Stomach (tissue), 8 donors: ENCODE measurements at regions not wholly inside any gene's neighbourhood (a gene's known extent, or its start where the extent isn't known, plus 50 kb on each side); places are given as distances from the start of the nearest gene placed in this dataset.

Experiments used
- DNase-seq, 2 donors: peaks; one replicate each; pipeline versions ENCODE4 v3.0.0 to v3.0.0-alpha.2; 2013 to 2019
- H3K27ac ChIP-seq, 5 donors: fragments of 200-600 bp in 4 of 5; sonication (generic) in 4 of 5; one replicate each; pipeline ENCODE4 v1.5.1; 2013 to 2019; ENCODE audit warnings: mild to moderate bottlenecking in 1 of 5, moderate library complexity in 1 of 5
- H3K27me3 ChIP-seq, 3 donors: fragments of 200-600 bp; sonication (generic); one replicate each; pipeline ENCODE4 v1.5.1; 2017 to 2019; ENCODE audit warnings: mixed run types in 1 of 3
- H3K36me3 ChIP-seq, 4 donors: fragments of 200-600 bp; sonication (generic); 1 replicate in 3 of 4; 2 replicates in 1 of 4; pipeline ENCODE4 v1.5.1; 2016 to 2019
- H3K4me1 ChIP-seq, 4 donors: fragments of 200-600 bp; sonication (generic); one replicate each; pipeline ENCODE4 v1.5.1; 2016 to 2019
- H3K4me3 ChIP-seq, 4 donors: fragments of 200-600 bp; sonication (generic) in 3 of 4; one replicate each; pipeline ENCODE4 v1.5.1; 2016 to 2019; ENCODE audit warnings: mild to moderate bottlenecking in 1 of 4
- H3K9me3 ChIP-seq, 4 donors: fragments of 200-600 bp; sonication (generic); one replicate each; pipeline ENCODE4 v1.5.1; 2016 to 2019
- EP300 ChIP-seq: sonication (generic); formaldehyde crosslinking; IDR thresholded peaks from one replicate; pipeline ENCODE4 v1.6.1; 2017; ENCODE audit warnings: antibody characterized with exemption
- POLR2A ChIP-seq, 4 donors: fragments of 450-650 bp; IDR thresholded peaks; one replicate each; pipeline ENCODE4 v1.6.1; 2016; ENCODE audit warnings: antibody characterized with exemption in 4 of 4, control low read depth in 2 of 4, mild to moderate bottlenecking in 1 of 4, moderate library complexity in 1 of 4
- POLR2AphosphoS5 ChIP-seq, 3 donors: sonication (generic); formaldehyde crosslinking; IDR thresholded peaks; one replicate each; pipeline ENCODE4 v1.6.1; 2016; ENCODE audit warnings: antibody characterized with exemption in 3 of 3
- WGBS, 5 donors: extraction: QIAGEN DNeasy Blood & Tissue Kit in 3 of 5; methylation state at CpG; one replicate each; pipeline versions ENCODE4 v1.1.5 to v1.1.7; 2013 to 2018; 5-methylcytosine and 5-hydroxymethylcytosine counted together
- intact Hi-C: fragments of 100-400 bp; cut with DNase I; formaldehyde crosslinking; loops from one replicate; pipeline ENCODE4 v1.15.1; 2023; ENCODE audit warnings: low total_unique reads
- TF ChIP-seq, protein P1 (sequence below), 7 experiments: fragments of 450-650 bp in 4 of 7; fragments of 200-600 bp in 3 of 7; sonication (generic) in 3 of 7; IDR thresholded peaks; one replicate each; pipeline ENCODE4 v1.5.1; 2016 to 2019; ENCODE audit warnings: antibody characterized with exemption in 7 of 7, control low read depth in 2 of 7, mild to moderate bottlenecking in 1 of 7
- donor health status: healthy with polysubstance abuse.
- donor health status: Bipolar disorder and iron deficiency.
- donor health status: healthy.

DNA sequence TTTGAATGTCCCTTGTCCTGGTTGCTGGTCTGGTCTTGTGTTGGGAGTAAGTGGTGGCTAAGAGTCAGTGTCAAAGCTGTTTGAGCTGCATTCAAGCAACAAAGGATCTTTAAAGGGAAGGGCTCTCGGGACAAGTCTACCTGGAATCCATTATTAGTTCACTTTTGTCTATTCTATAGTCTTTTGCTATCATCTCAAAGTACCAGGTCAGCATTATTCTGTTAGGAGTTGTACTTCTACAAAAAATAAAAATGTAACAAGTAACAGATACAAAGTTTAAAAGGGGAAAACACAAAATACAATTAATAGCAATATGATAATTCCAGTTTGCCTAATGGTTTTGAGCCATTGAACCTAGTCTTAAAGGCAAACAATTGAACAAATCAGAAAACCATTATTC lies 317.9 kb downstream of the ZNF516 start:
- Histone ChIP-seq H3K36me3 (no peaks in the 10 kb centered on the region), H3K27ac (no peak overlapping the region), H3K4me1 (no peaks in the 10 kb centered on the region), H3K9me3 (no peaks in the 10 kb centered on the region), H3K27me3 (no peaks in the 10 kb centered on the region), H3K4me3 (no peak overlapping the region)
- WGBS, 5 donors, result 81 to 93% (median 87%) methylated on average over 1 of the region's 1 CpG
- intact Hi-C loops, result no loop called here
- DNase-seq, result no peak
- no peak for TF ChIP-seq POLR2AphosphoS5 (IDR thresholded peaks at IDR 0.05)
- no peak for TF ChIP-seq EP300
- TF ChIP-seq, protein P1, sequence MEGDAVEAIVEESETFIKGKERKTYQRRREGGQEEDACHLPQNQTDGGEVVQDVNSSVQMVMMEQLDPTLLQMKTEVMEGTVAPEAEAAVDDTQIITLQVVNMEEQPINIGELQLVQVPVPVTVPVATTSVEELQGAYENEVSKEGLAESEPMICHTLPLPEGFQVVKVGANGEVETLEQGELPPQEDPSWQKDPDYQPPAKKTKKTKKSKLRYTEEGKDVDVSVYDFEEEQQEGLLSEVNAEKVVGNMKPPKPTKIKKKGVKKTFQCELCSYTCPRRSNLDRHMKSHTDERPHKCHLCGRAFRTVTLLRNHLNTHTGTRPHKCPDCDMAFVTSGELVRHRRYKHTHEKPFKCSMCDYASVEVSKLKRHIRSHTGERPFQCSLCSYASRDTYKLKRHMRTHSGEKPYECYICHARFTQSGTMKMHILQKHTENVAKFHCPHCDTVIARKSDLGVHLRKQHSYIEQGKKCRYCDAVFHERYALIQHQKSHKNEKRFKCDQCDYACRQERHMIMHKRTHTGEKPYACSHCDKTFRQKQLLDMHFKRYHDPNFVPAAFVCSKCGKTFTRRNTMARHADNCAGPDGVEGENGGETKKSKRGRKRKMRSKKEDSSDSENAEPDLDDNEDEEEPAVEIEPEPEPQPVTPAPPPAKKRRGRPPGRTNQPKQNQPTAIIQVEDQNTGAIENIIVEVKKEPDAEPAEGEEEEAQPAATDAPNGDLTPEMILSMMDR (IDR thresholded peaks at IDR 0.05), result no peak
- TF ChIP-seq POLR2A (IDR thresholded peaks at IDR 0.05), result no peak

GRCh38 chr18:76174451-76174850 lies 320.6 kb downstream of the ZNF516 start:
- no peaks in the 10 kb centered on the region for H3K36me3 ChIP-seq
- WGBS, 5 donors, result 68 to 87% (median 84%) methylated on average over 2 of the region's 2 CpGs
- H3K27ac ChIP-seq, result no peak overlapping the region
- H3K4me1 ChIP-seq, result no peaks in the 10 kb centered on the region
- H3K9me3 ChIP-seq, result no peaks in the 10 kb centered on the region
- TF ChIP-seq POLR2AphosphoS5 (IDR thresholded peaks at IDR 0.05) (no peak), EP300 (no peak), POLR2A (IDR thresholded peaks at IDR 0.05) (no peak)
- TF ChIP-seq, protein P1 (IDR thresholded peaks at IDR 0.05), result no peak
- peak in 1 of 2 donors; percentile 15 for DNase-seq
- no peaks in the 10 kb centered on the region for H3K27me3 ChIP-seq
- intact Hi-C loops, result no loop called here
- no peak overlapping the region for H3K4me3 ChIP-seq

GRCh38 chr18:76169733-76170132 lies 325.3 kb downstream of the ZNF516 start:
- TF ChIP-seq, protein P1 (IDR thresholded peaks at IDR 0.05), result no peak
- TF ChIP-seq POLR2A (IDR thresholded peaks at IDR 0.05), result no peak
- no peak for TF ChIP-seq POLR2AphosphoS5 (IDR thresholded peaks at IDR 0.05)
- no peak for TF ChIP-seq EP300
- intact Hi-C loops, result no loop called here
- H3K4me3 ChIP-seq, result no peak overlapping the region
- 68 to 79% (median 76%) methylated on average over 6 of the region's 6 CpGs for WGBS, 5 donors
- H3K27ac ChIP-seq, result no peak overlapping the region
- H3K4me1 ChIP-seq, result no peaks in the 10 kb centered on the region
- no peaks in the 10 kb centered on the region for H3K9me3 ChIP-seq
- H3K36me3 ChIP-seq, result no peaks in the 10 kb centered on the region
- DNase-seq, result no peak
- no peaks in the 10 kb centered on the region for H3K27me3 ChIP-seq

GRCh38 chr18:76167845-76168621 lies 327.0 kb downstream of the ZNF516 start:
- intact Hi-C loops, result no loop called here
- Histone ChIP-seq H3K27me3 (no peaks in the 10 kb centered on the region), H3K4me1 (no peaks in the 10 kb centered on the region), H3K27ac (no peak overlapping the region), H3K36me3 (no peaks in the 10 kb centered on the region), H3K9me3 (no peaks in the 10 kb centered on the region), H3K4me3 (no peak overlapping the region)
- WGBS, 5 donors, result 42 to 58% (median 54%) methylated on average over 12 of the region's 12 CpGs
- DNase-seq, result no peak
- TF ChIP-seq, protein P1 (IDR thresholded peaks at IDR 0.05), result no peak
- no peak for TF ChIP-seq EP300
- TF ChIP-seq POLR2AphosphoS5 (IDR thresholded peaks at IDR 0.05), result no peak
- no peak for TF ChIP-seq POLR2A (IDR thresholded peaks at IDR 0.05)
